HFFc6 (cell line): ENCODE measurements at regions not wholly inside any gene's neighbourhood (a gene's known extent, or its start where the extent isn't known, plus 50 kb on each side); places are given as distances from the start of the nearest gene placed in this dataset.

Experiments used
- DNase-seq: peaks from one replicate; pipeline ENCODE4 v3.0.0-alpha.2; 2018
- H3K27ac Mint-ChIP-seq: 2 replicates; pipeline ENCODE4 v1.8.0; 2020; ENCODE audit warnings: mild to moderate bottlenecking, mixed read lengths
- H3K27me3 Mint-ChIP-seq: 2 replicates; pipeline ENCODE4 v1.8.0; 2021; ENCODE audit warnings: mild to moderate bottlenecking, moderate library complexity, mixed read lengths; ENCODE audit not compliant: insufficient read depth
- H3K36me3 Mint-ChIP-seq: 2 replicates; pipeline ENCODE4 v1.8.0; 2021; ENCODE audit warnings: low read depth, mixed read lengths
- H3K4me1 Mint-ChIP-seq: 2 replicates; pipeline ENCODE4 v1.8.0; 2020; ENCODE audit warnings: low read depth, mixed read lengths
- H3K4me3 Mint-ChIP-seq: 2 replicates; pipeline ENCODE4 v1.8.0; 2020; ENCODE audit warnings: mild to moderate bottlenecking, moderate library complexity, mixed read lengths
- H3K9me3 Mint-ChIP-seq: 2 replicates; pipeline ENCODE4 v1.8.0; 2020; ENCODE audit warnings: mild to moderate bottlenecking, mixed read lengths
- TF ChIP-seq, protein P1 (sequence below): fragments of 200-600 bp; sonication (generic); IDR thresholded peaks from 2 replicates; pipeline ENCODE4 v1.5.0; 2021; ENCODE audit warnings: antibody characterized with exemption, mild to moderate bottlenecking

DNA sequence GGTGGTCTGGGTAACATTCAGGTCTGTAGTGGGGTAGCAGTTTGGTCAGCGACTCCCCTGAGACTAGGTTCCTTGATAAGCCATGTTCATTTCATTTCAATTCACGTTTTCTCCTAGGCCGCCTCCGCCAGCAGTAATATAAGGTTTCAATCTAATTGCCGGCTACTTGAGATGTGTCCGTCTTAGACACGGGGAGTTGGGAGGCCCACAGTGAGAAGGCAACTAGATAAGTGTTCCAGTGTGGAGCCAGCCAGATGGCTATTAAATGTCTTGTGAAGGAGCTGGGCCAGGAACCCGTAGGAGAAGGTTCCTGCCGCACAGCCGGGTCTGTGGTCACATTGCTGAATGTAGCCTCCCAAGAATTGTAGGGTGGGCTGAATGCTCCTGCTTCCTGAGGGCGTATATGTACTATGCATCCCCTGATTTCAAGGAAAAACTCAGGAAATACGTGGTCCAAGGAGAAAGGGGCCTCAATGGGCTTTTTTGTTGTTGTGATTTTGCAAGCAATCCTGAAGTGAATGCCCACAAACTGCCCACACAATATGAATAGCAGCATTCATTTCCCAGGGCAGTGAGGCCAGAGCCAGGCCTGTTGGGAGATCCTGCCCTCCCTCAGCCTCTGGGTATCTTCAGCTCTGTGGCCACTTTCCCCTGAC is 220.6 kb upstream of the RPL34 start:
- Mint-ChIP-seq H3K27ac (no peak overlapping the region), H3K4me1 (no peaks in the 10 kb centered on the region), H3K4me3 (no peak overlapping the region), H3K36me3 (no peaks in the 10 kb centered on the region), H3K27me3 (no peaks in the 10 kb centered on the region; the same call in 1 of the 2 replicates), H3K9me3 (no peaks in the 10 kb centered on the region; the same call in 1 of the 2 replicates)
- TF ChIP-seq, protein P1, sequence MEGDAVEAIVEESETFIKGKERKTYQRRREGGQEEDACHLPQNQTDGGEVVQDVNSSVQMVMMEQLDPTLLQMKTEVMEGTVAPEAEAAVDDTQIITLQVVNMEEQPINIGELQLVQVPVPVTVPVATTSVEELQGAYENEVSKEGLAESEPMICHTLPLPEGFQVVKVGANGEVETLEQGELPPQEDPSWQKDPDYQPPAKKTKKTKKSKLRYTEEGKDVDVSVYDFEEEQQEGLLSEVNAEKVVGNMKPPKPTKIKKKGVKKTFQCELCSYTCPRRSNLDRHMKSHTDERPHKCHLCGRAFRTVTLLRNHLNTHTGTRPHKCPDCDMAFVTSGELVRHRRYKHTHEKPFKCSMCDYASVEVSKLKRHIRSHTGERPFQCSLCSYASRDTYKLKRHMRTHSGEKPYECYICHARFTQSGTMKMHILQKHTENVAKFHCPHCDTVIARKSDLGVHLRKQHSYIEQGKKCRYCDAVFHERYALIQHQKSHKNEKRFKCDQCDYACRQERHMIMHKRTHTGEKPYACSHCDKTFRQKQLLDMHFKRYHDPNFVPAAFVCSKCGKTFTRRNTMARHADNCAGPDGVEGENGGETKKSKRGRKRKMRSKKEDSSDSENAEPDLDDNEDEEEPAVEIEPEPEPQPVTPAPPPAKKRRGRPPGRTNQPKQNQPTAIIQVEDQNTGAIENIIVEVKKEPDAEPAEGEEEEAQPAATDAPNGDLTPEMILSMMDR = no peak
- no peak for DNase-seq

DNA sequence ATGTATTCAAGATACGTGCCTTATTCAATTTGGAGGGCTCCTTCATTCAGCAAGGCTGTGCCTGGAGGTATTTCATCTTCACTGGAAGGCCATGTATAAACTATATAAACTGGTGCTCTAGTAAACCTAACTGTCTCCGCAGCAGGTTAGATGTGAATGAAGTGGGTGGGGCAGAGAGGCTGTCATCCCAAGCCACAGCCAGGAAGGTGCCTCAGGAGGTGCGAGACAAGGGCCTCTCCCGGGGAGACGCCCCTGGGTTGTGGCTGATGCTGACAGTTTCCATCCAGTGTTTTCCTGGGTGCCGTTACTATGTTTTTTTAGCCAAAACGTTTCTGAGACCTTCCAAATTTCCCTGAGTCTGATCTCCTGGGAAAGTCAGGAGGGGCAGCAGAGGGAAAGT is 221.5 kb upstream of the RPL34 start:
- no peak overlapping the region for H3K4me3 Mint-ChIP-seq
- no peak overlapping the region for H3K27ac Mint-ChIP-seq
- H3K9me3 Mint-ChIP-seq = no peaks in the 10 kb centered on the region; the same call in 1 of the 2 replicates
- H3K36me3 Mint-ChIP-seq = no peaks in the 10 kb centered on the region
- no peak for DNase-seq
- H3K4me1 Mint-ChIP-seq = no peaks in the 10 kb centered on the region
- peaks cover 1% of the 10 kb centered on the region; the same call in 1 of the 2 replicates for H3K27me3 Mint-ChIP-seq
- TF ChIP-seq, protein P1 = no peak

DNA sequence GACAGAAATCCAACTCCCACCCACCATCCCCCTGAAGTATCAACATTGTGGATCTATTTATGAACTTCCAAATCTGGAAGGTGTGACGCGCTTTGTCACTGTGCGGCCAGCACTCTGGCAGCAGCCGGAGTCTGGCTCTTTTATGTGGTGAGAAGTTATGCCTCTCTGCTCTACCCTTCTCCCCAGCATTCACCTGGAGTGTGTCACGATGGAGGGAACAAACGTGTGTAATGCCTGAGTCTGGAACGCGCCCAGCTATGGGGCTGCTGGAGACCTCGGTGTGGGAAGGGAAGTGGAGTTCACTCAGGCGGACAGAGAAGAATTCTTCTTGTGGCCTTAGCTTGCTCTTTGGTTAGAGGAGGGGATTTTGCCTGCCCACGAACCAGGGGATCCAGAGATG is 222.1 kb upstream of the RPL34 start:
- Mint-ChIP-seq H3K36me3 (no peaks in the 10 kb centered on the region), H3K9me3 (no peaks in the 10 kb centered on the region; the same call in 1 of the 2 replicates), H3K4me3 (no peak overlapping the region), H3K27ac (no peak overlapping the region), H3K27me3 (peaks cover 2% of the 10 kb centered on the region; the same call in 1 of the 2 replicates), H3K4me1 (no peaks in the 10 kb centered on the region)
- TF ChIP-seq, protein P1 = no peak
- DNase-seq = no peak

DNA sequence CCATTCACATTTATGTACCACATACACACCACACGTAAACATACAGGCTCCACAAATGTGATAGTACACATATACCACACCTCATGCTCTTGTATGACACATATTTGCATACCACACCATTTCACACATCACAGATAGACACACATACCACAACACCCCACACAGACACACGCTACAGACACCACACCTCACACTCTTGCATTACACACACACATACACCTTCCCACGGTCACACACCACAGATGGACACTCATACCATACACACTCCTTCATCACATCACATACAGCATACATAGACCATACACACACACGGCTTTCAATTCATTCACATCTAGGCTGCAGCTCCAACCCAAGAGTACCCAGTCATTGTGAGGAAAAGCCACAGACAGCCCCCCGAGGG is 222.5 kb upstream of the RPL34 start:
- H3K9me3 Mint-ChIP-seq = no peaks in the 10 kb centered on the region; the same call in 1 of the 2 replicates
- peaks cover 2% of the 10 kb centered on the region; the same call in 1 of the 2 replicates for H3K27me3 Mint-ChIP-seq
- H3K27ac Mint-ChIP-seq = no peak overlapping the region
- H3K4me3 Mint-ChIP-seq = no peak overlapping the region
- TF ChIP-seq, protein P1 = no peak
- no peak for DNase-seq
- no peaks in the 10 kb centered on the region for H3K36me3 Mint-ChIP-seq
- no peaks in the 10 kb centered on the region for H3K4me1 Mint-ChIP-seq

DNA sequence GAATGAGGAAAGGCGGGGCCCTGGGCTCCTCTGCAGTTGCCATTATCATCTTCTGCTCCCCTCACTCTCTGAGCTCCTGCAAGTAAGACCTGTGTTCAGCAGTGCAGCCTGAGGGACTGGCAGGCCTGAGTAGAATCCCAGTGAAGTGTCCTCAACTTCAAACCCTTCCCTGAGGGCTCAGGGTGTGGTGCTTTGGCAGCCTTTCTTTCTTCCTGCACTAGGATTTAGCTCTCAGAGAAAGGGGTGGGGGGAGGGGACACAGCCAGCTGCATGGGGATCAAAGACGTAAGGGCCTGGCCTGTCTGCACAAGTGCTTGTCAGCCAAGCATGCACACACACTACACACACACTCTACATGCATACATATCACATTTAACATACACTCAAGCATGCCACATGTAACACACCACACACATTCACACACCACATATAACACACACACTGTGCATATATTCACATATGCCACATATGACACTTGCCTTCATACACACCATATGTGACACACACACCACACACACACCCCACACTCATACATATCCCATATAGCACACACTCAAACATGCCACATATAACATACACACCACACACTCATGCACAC is 223.4 kb upstream of the RPL34 start:
- Mint-ChIP-seq H3K36me3 (no peaks in the 10 kb centered on the region), H3K4me3 (no peak overlapping the region), H3K9me3 (no peaks in the 10 kb centered on the region; the same call in 1 of the 2 replicates), H3K27ac (no peak overlapping the region), H3K4me1 (no peaks in the 10 kb centered on the region), H3K27me3 (peaks cover 2% of the 10 kb centered on the region; the same call in 1 of the 2 replicates)
- TF ChIP-seq, protein P1 = no peak
- DNase-seq = no peak
